ENCODE measurements at regions not wholly inside any gene's neighbourhood (a gene's known extent, or its start where the extent isn't known, plus 50 kb on each side); places are given as distances from the start of the nearest gene placed in this dataset.

DNA sequence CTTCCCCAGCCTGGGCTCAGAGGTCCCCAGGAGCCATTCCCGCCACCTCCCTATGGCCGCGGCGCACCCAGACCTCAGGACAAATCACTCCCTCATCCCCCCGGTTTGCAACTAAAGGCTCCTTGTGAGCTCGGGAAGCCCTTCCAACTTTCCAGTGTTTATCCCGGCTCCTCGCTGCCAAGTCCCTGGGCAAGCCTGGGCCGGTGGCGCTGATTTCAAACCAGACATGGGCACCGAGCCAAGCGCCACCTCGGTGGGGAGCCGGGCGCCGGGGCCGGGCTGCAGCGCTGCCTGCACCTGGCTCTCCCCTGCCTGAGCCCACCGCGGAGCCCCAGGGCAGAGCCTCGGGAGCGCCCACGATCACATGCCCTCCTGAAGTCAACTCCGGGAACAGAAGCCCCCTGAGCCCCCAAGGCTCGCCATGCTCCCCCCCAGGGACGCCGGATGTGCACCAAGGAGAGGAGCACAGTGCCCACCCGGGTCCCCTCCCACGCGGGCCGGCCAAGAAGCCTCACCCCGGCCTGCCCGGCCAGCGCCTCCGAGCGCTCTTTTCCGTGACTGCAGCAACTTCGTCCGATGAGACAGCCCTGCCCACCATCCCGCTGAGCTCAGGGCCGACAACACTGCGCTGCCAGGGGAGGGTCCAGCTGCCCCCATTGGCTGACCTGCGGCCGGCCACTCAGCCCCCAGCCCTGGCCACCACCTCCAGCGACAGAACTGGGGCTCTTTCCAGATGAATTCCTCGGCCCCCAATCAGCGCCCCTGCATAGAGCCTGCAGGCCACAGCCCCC is 50.0 kb downstream of the NCOR2 start:
- DNase-seq (ENCODE audit: low read depth in 2 of 3, low spot score in 2 of 3) = no peak

DNA sequence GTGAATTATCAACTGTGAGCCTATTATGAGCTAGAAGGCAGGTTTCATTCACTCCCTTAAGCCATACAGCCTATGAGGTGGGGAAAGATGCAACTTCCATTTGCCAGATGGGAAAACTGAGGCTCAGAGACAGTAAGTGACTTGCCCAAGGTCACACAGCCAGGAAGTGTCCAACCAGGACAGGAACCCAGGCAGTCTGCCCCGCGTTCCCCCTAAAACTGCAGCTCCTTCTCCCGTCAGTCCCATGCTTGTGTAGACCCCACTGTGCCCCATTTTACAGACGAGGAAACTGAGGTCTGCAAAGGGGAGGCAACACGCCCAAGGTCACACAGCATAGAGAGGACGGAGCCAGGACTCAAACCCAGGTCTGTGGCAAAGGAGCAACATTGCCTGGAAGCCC is 50.6 kb downstream of the NCOR2 start:
- no peak for DNase-seq (ENCODE audit: low read depth in 2 of 3, low spot score in 2 of 3)

DNA sequence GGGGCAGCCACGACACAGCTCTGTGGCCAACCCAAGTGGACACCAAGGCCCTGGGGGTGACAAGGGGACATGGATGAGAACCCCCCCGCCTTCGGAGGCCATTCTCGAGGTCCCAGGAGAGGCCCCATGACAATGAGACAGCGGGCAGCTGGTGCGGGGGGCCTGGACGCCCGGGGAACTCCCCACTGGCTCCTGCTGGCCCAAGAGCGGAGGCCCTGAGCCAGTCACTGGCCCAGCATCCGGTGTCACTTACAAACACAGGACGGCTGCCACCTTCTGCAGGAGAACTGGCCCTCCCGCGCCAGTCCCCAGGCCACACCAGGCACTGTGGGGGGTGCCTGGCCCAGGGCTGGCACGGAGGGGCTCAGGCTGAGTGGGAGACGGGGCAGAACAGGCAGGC is 51.4 kb downstream of the NCOR2 start:
- no peak for DNase-seq (ENCODE audit: low read depth in 2 of 3, low spot score in 2 of 3)

DNA sequence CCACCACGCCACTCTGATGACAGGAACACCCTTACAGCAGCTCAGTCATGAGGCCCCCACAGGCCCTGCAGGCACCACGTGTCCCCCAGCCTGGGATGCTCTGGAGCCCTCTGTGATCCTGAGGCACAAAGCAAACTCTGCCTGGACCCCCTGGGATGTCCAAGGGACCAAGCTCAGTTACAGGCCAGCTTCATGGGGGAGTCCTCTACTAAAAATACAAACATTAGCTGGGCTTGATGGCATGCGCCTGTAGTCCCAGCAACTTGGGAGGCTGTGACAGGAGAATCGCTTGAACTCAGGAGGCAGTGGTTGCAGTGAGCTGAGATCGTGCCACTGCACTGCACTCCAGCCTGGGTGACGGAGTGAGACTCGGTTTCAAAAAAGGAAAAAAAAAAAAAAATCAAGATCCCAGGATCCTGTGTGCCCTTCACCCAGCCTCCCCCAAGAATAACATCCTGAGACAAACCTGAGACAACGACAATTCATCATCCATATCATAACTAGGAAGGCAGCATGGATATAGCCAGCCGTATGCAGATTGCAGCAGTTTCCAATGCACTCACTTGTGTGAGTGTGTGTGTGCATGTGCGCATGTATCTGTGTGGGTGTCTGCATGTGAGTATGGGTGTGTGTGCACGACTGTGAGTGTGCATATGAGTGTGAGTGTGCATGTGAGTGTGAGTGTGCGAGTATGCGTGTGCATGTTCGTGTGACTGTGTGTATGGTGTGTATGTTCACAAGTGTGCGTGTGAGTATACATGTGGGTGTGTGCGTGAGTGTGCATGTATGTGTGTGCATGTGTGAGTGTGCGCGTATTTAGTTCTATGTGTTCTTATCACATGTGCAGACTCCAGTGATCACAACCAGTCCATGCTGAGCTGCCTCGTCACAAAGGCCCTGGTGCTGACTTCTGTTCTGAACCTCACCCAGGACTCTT is 52.1 kb downstream of the NCOR2 start:
- DNase-seq (ENCODE audit: low read depth in 2 of 3, low spot score in 2 of 3) = no peak

DNA sequence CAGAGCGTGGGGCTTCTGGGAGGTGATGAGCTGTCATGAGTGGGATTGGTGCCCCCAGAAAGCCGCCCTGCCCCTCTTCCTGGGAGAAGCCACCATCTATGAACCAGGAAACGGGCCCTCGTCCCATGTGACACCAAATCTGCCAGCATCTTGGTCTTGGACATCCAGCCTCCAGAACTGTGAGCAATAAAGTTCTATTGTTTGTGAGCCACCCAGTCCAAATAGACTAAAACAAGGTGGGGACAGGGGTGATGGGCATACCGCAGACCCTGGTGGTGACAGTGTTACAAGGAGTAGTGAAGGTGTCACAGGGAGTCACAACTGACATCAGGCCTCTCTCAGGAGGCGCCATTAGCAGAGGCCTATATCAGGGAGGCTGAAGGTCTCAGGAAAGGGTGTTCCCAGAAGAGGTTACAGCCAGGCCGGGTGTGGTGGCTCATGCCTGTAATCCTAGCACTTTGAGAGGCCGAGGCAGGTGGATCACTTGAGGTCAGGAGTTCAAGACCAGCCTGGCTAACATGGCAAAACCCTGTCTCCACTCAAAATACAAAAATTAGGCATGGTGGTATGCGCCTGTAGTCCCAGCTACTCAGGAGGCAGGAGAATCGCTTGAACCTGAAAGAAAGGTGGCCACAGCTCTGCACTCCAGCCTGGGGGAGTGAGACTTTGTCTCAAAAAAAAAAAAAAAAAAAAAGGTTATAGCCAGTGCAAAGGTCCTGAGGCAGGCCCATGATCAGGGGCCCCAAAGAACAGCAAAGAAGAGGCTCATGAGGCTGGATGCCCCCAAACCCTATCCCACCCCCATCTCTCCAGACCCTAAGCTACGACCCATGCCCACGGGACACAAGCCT is 53.0 kb downstream of the NCOR2 start:
- no peak for DNase-seq (ENCODE audit: low read depth in 2 of 3, low spot score in 2 of 3)

DNA sequence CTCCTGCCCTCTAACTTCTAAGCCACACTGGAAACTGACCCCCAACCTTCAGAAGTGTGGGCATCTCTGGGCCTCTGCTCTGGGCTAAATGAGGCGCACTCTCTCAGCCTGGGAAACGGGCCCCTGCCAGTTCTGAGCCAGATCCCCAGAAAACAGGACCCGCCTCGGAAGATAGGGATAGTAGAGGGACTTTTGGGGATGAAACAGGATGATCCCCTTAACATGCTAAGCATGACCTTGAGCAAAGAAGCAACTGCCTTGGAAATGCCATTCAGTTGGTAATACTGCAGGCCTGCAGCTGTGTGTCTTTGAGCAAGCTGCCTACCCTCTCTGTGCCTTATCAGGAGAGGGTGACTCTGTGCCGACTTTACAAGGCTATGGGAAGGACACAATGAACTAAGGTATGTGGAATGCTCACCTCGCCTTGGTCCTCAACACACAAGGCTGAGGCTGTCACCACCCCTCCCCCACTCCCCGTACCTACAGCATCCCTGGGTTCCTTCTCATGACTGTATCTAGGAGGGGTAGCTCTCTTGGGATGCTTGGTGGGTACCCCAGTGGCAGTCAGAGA is 54.0 kb downstream of the NCOR2 start:
- no peak for DNase-seq (ENCODE audit: low read depth in 2 of 3, low spot score in 2 of 3)

DNA sequence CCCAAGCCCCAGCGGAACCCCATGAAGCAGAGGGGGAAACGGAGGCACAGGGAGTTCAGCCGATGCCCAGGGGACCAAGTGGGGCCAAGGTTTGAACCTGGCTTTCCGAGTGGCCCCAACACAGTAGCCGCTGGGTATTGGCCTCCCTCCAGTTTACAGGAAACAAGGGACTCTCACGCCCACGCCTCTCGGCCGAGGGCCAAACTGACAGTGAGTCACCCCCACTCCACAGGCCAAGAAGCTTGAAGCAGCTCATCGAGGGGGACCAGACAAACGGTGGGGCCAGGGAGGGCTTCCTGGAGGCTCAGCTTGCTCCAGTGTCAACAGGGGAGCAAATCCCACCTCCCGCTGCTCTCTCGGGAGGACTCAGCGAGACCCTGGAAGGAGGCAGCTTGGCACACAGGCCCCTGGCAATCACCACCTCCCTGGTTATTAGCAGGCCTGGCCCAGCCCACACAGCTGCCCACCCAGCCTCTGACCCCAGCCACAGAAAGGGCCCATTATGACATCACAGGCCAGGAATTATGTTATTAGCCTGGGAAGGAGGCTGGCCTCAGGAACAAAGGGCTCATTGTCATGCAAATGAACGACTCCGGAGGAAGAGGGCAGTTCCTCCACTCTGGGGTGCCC is 54.6 kb downstream of the NCOR2 start:
- no peak for DNase-seq (ENCODE audit: low read depth in 2 of 3, low spot score in 2 of 3)

DNA sequence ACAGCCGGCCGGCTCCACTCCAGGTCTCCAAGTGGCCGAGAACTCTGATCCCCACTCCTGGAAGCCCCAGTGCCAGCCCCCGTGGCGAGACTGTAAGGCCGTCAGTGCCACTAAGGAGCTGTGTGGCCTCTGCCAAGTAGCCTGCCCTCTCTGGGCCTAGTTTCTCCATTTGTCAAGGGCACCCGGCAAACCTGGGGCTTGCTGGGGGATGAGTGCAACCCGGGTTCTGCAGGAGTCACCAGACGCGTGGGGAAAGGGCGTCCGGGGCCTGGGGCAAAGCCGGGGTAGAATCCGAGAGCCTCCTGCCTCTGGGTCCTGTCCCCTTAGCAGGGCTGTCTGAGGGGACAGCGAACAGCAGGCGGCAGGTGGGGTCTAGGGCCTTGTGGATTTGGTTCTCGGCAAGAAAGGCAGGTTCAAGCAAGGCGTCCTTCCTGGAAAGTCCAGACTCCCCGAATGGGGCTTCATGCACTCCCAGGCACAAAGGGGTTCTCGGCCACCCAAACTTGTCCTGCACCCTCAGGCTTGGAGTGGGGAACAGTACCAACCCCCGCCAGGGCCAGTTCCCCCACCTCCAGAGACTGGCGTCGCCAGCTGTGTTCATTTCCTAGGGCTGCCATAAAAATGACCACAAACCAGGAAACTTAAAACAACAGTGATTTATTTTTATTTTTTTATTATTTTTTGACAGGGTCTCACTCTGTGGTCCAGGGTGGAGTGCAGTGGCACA is 56.0 kb downstream of the NCOR2 start:
- no peak for DNase-seq (ENCODE audit: low read depth in 2 of 3, low spot score in 2 of 3)

DNA sequence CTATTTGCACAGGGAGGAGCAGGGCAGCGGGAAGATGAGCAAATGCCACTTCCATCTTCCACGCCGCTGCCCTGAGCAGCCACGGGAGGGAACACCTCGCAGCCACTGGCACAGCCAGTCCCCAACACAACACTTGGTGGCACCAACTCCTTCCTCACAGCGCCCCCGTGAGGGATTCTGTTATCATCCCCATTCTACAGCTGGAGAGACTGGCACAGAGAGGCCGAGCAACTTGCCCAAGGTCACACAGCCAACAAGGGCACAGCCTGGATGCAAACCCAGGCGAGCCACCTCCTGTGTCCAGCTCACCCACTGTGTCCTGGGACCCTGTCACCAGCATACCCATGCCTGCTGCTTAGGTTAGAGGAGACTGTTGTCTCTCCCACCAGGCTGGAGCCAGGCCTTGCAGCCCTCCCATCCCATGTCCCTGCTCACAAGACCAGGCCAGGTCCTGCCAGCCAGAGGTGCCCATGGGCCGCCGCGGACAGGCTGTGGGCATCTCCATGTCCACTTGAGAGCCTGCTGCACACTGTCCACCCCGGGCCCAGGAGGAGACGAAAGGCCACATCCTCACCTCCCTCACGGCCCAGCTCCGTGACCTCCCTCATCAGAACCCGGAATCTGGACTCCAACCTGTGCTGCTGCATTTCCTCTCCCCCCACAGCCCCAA is 57.0 kb downstream of the NCOR2 start:
- no peak for DNase-seq (ENCODE audit: low read depth in 2 of 3, low spot score in 2 of 3)

DNA sequence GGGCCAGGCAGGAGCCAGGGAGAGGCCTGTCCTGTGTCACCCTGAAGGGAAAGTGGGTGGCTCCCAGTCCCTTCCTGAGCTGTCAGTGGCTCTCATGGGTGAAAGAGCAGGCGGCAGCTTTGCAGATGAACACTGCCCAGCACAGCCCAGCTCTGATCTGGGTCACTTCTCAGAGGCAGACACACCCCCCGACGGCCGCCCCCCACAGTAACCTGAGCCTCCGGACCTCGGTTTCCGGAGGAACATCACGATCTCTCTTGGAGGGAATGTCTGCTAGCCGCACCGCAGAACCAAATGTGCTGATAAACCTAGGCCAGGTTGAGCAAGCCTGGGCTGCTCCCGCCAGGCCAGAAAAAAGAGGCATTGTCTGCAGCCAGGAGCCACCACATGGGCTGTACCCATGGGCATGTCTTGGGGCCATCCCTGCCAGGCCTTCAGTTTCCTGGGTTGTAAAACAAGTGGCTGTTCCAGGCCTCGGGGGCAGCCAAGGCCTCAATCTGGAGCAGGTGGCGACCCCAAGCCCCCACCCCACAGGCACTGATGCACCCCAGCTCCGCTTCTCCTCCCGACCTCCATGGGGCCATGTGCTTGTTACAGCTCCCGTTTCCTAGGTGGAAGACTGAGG is 57.6 kb downstream of the NCOR2 start:
- DNase-seq (ENCODE audit: low read depth in 2 of 3, low spot score in 2 of 3) = no peak

DNA sequence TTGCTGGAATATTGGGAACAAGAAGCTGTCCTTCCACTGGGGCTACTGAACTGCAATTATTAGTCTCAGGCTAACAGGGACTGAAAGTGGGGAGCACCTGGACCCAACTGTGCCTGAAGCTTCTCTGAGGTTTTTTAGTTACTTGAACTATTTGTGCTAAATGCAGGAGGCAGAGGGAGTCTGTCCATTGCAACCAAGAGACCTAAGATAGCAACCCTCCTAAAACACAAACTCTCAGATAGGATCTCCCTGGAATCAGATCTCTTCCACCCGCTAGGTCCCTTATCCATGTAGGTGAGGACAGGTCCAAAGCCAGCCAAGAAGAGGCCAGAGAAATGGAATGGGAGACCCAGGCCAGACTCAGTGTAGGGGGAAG is 58.1 kb downstream of the NCOR2 start:
- no peak for DNase-seq (ENCODE audit: low read depth in 2 of 3, low spot score in 2 of 3)

DNA sequence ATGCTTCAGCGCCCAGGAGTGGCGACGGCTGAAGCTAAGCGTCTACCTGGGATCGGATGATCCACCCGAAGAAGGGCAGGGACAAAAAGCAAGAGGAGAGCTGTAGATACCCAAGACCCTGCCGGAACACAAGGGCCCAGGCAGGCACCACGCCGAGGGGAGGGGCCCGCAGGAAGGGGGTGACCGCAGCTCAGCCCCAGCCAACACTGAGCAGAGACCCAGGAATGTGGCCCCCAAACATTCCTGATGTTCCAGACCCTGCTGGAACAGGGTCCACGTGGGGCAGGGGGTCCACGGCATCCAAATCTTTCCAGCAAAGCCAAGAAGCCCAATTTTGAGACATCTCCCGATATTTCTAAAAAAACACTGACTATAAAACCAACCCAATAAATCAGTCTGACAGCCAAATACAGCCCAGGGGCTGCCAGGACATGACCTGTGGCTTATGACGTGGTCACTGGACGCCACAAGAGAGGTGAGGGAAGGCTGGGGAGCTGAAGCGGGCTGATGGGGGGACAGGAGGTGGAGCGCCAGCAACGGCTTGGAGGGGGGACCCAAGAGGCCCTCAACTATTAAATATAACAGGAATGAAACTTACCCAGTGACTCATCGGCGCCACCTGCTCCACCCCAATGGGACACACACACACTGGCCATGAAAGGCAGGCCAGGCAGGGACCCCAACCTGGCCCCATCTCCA is 58.9 kb downstream of the NCOR2 start:
- no peak for DNase-seq (ENCODE audit: low read depth in 2 of 3, low spot score in 2 of 3)

DNA sequence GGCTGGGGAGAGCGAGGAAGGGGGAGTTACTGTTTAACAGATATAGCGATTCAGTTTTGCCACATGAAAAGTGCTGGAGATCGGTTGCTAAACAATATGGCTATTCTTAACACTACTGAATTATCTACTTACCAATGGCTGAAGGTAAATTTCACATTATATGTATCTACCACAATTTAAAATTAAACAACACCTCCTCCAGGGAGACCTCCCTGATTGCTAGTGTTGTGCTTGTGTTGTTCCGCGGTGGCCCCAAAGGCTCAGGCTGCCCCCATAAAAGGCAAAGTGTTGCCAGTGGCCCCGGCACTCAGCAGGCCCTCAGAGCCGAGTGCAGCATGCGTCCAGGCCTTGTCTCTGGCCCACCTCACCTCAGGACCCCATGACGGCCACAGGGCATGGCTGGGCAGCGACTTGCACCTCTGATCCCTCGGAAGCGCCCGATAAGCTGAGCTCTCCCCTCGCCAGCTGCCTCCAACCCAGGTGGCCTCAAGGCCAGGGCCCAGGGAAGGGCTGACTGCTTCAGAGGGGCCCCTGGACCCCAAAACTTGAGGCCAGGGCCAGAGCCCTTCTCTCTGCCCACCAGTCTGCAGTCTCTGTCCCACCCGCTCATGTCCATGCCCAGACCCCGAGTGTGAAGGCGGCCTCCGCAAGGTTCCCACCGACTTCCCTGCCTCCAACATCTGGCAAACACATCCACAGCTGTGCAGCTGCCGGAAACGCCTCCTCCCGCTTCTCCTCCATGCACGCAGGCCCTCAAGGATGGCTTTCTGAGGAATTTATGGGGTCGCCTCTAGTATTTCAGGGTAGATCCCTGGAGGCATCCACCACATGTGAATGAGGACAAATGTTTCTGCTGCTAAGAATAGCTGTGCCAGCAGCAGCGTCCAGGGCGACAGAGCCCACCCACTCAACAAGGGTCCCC is 60.0 kb downstream of the NCOR2 start:
- no peak for DNase-seq (ENCODE audit: low read depth in 2 of 3, low spot score in 2 of 3)

DNA sequence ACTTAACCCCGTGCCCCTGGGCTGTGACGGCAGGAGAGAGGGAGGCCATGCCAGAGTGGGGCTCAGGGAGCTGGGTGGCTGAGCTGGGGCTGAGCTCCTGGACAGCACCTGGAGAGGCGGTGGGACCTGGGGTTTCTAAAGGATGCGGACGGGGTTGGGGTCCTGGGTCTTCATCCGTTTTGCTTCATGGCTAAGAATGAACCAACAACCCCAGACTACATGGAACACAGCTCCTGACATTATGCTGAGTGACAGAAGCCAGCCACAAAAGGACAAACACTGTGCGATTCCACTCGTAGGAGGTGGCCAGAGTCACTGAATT is 60.6 kb downstream of the NCOR2 start:
- DNase-seq (ENCODE audit: low read depth in 2 of 3, low spot score in 2 of 3) = no peak

DNA sequence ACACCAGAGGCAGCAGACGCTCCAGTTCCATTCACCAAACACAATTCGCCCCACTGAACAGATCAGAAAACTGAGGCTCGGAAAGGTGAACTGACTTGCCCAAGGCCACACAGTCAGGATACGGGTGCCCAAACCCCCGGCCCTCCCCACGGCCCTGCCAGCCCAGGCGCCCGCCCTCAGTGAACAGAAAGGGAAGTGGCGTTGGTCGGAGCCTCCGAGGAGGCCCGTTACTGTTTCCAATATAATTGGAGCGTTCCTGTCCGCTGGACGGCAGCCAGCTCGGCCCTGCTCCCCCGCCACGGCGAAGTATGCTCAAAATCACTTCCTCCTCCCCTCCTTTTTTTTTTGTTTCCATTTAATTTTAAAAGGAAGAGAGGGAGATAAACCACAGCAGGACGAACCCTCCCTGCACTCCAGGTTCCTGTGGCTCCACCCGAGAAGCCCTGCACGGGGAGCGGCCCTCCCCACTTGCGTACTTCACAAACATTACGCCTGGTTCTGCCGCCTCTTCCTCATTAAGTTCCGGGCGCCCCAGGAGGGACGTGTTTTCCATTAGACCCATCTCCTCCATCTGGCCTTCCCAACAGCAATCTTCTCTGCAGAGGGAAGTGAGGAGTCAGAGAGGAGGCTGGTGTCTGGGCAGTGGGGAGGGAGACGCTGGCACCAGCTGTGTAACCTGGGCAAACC is 61.1 kb downstream of the NCOR2 start:
- DNase-seq (ENCODE audit: low read depth in 2 of 3, low spot score in 2 of 3) = no peak

DNA sequence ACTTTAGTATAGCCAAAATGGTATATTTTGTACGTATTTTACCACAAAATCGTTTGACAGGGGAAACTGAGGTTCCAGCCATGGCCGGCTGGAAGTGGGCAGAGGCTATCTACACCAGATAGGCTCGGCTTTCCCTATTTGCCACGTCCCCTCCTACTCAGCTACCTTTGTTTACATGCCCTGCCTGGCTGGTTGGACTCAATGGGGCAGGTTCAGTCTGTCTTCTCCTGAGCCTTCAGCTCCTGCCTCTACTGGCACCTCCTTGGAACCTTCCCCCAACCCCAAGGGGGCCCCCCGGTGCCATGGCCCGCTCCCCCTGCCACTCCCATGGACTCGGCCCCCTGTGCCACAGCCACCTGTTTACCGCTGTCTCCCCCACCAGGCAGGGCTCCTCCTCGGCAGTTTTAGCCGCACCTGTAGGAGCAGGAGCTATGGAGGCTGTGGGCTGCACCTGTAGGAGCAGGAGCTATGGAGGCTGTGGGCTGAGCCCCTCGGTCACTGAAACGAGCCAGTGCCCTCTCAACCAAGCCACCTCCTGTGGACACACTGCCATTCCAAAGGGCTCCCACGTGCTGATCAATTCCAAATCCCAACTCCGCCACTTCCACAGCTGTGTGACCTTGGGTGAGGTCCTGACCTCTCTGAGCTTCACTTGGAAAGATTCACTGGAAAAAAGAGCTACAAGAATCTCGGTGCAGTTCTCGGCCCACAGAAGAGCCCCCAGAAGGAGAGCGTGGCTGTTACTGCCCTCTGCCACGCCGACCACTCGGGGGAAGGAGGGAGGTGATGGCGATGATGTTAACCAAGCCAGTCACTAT is 62.2 kb downstream of the NCOR2 start:
- no peak for DNase-seq (ENCODE audit: low read depth in 2 of 3, low spot score in 2 of 3)
